ENCODE measurements at regions not wholly inside any gene's neighbourhood (a gene's known extent, or its start where the extent isn't known, plus 50 kb on each side); places are given as distances from the start of the nearest gene placed in this dataset.

GRCh38 chr1:208737161-208737560 lies 493.0 kb upstream of the PLXNA2 start:
- TF ChIP-seq CTCF (IDR thresholded peaks at IDR 0.05; ENCODE audit: insufficient read depth, low read length, poor library complexity, severe bottlenecking) (no peak), EZH2phosphoT487 (conservative IDR thresholded peaks at IDR 0.05; ENCODE audit: low read length) (no peak)

All from SU-DHL-6 (cell line).